Lung microvascular endothelial cell (primary cell): ENCODE measurements at regions not wholly inside any gene's neighbourhood (a gene's known extent, or its start where the extent isn't known, plus 50 kb on each side); places are given as distances from the start of the nearest gene placed in this dataset.
"Not testable (repeated sequence)": the region's sequence is repeated elsewhere in the genome, so short reads cannot be mapped to it uniquely, and the experiment has no call there.

ENCODE experiments used
- DNase-seq, 2 donors: peaks; one replicate each; pipeline versions ENCODE4 v3.0.0 to v3.0.0-alpha.2; 2010; ENCODE audit warnings: low read depth in 2 of 2

DNA sequence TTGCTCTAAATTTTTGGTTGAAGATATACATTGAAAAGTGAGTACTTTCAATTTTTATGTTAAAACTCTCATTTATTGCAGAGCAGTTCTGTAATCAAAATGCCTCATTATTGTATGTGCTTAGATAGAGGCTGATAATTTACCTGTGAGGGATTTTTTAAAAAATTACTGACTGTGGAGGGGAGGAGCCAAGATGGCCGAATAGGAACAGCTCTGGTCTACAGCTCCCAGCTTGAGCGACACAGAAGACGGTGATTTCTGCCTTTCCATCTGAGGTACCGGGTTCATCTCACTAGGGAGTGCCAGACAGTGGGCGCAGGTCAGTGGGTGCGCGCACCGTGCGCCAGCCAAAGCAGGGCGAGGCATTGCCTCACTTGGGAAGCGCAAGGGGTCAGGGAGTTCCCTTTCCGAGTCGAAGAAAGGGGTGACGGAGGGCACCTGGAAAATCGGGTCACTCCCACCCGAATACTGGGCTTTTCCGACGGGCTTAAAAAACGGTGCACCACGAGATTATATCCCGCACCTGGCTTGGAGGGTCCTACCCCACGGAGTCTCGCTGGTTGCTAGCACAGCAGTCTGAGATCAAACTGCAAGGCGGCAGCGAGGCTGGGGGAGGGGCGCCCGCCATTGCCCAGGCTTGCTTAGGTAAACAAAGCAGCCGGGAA lies 89.4 kb downstream of the DDX11 start:
- DNase-seq: not testable (repeated sequence)

DNA sequence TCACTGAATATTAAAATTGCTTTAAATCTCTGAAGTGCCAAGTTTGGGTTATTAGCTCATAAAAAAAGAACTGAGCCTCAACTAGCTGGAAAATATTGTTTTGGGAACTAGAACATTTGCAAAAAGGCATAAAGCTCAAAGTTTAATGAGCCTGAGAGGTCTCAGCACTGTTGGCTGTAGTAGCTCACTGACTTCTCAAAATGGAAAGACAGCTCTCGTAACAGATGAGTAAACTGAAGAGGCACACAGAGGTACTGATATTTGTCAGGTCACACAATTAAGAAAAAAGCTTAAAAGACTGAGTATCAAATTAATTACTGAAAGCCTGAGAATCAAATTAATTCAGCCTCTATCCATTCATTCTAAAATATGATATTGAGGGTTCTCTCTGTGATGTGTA lies 100.6 kb downstream of the DDX11 start:
- not testable (repeated sequence) for DNase-seq

DNA sequence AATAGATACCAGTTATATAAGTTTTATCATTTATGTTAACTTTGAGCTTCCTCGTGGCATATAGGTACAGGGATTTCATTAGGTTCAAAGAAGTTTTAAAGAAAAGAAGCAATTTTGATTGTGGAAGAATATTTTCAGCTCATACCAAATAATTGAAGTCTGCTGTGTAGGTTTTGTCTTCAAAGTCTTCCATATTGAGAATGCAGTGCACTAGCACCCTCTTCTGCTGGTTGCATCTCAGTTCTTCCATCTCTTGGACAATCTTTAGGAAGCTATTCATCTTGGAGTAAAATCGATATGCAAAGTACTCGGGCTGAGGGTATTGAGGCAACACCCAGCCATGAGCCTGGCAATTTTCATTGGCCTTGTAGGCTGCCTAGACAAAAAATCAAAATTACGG lies 103.9 kb downstream of the DDX11 start:
- not testable (repeated sequence) for DNase-seq

DNA sequence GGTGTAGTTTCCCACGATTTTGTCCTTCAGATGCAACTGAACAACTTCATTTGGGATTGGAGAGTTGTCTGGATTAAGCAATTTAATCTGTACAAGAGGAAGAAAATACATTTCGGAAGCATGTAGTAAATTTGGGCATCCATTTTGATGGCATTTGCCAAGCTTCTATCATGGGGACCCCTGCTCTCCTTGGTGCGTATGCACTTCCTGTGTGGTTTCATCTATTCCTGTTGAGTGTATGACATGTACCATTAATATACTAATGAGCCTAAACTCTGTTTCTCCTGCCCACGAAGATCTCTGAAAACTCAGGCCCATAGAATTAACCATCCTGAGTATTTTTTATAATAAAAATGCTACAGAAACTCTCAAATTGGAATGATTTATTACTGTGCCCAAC lies 105.2 kb downstream of the DDX11 start:
- DNase-seq: not testable (repeated sequence)

DNA sequence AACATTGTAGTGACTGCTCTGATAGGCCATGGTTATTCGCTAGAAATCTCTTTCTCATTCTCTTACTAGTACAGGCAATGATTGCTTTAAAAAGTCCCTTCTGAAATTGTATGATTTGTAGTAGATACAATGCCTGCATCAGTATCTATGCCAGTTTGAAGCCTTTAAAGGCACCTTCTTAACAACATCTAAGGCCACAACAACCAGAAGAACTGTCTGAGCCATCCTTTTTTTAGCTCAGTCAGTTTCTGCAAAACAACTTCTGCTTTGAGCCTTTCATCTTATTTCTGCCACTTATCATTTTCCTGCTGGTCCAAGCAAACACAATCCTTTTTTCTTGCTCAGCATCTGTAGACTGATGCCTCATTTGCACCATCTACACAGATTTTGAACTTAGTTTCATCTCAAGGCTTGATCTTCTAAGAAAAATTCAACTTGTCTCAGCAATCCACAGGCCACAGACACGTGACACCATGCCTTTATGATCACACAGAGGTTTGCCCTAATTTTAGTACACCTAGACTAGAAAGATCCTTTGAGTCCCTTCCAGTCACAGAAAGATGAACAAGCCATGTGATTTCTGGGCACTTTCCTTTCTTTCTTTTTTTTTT lies 106.1 kb downstream of the DDX11 start:
- DNase-seq: not testable (repeated sequence)

DNA sequence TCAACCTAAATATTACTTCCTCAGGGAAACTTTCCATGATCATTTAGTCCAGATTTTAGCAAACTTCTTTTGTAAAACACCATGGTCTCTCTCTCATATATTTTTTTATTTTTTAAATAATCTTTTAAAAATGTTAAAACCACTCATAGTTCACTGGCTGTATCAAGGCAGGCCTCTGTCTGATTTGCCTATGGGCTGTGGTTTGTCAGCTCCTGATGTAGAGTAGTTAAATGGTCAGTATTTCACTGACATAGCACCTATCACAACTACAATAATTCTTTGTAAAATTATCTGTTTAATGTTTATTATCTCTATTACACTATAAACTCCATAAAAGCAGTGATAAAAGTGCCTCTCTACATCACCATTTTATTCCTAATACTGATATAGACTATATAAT lies 108.9 kb downstream of the DDX11 start:
- not testable (repeated sequence) for DNase-seq

DNA sequence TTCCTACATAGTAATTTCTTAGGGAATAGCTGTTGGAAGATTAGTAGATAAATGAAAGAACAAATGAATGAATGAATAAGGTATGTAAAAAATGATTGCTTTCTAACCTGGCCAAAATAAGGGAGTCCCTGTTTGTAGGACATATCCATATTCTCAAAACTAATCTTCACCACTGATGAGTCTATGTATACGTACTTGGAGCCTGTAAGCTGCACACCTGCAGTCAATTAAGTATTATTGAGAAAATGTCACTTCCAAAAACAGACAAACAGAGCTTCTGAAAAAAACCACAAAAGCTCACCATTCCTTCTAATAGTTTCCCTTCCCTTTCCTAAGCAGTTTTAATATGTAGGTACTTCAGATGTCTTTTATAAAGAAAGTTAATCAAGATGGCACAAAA lies 109.4 kb downstream of the DDX11 start:
- DNase-seq: not testable (repeated sequence)

DNA sequence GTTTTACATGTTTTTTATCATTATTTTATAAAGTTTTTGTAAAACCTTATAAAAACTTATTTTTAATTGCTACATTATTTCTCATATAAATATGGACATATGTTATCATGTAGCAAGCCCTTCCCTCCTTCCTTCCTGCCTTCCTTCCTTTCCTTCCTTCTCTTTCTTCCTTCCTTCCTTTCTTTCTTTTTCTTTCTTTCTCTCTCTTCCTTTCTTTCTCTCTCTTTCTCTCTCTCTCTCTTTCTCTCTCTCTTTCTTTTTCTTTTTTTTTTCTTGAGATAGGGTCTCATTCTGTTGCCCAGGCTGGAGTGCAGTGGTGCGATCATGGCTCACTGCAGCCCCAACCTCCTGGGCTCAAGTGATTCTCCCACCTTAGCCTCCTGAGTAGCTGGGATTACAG lies 110.2 kb downstream of the DDX11 start:
- not testable (repeated sequence) for DNase-seq

DNA sequence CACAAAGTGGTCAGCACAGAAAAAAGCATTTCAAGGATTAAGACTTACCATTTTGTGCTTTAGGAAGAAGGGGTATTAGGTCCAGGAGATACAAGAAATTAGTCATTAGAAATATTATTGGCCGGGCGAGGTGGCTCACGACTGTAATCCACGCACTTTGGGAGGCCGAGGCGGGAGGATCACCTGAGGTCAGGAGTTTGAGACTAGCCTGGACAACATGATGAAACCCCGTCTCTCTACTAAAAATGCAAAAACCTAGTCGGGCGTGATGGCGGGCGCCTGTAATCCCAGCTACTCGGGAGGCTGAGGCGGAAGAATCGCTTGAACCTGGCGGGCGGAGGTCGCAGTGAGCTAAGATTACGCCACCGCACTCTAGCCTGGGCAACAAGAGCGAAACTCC lies 111.0 kb downstream of the DDX11 start:
- not testable (repeated sequence) for DNase-seq

DNA sequence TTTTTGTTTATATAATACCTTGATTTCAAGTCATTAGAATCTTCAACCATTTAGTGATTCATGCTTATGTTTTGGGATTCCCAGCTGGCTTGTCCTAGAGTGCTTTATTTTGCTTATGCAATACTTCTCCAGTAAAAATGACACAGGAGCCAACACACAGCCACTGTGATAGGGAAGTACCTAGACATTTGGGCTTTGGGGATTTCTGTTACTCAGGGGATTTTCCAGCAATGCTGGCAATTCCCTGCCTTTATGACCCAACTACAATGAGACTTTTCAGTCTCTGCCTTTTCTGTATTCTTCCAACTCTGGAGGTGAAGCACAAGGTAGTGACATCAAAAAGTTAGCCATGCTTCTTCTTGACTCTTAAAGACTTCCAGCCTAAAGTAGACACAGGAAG lies 119.0 kb downstream of the DDX11 start:
- DNase-seq: not testable (repeated sequence)

DNA sequence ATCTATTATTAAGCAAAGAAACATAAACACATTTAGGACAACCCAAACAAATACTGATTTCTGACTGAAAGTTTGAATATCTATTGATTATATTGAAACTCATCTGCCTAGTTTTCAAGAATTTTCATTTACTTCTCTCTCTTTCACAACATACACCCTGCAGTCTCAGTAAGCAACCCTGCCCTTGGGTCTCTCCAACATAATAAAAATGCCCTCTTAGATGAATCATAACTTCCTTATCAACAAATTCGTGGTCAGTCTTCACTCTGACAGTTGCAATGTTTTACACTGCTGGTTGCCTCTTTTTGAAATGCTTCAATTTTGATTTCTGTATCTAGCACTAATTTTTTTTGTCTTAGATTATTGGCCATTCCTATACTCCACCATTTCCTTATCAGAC lies 122.0 kb downstream of the DDX11 start:
- peak in 1 of 2 donors; percentile 32 for DNase-seq

DNA sequence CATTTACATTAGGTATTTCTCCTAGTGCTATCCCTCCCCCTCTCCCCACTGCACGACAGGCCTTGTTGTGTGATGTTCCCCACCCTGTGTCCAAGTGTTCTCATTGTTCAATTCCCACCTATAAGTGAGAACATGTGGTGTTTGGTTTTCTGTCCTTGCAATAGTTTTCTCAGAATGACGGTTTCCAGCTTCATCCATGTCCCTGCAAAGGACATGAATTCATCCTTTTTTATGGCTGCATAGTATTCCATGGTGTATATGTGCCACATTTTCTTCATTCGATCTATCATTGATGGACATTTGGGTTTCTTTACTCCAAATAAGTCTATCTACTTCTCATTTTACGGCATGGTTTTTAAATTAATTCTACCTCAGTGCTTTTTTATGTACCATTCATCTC lies 125.8 kb downstream of the DDX11 start:
- DNase-seq: not testable (repeated sequence)

DNA sequence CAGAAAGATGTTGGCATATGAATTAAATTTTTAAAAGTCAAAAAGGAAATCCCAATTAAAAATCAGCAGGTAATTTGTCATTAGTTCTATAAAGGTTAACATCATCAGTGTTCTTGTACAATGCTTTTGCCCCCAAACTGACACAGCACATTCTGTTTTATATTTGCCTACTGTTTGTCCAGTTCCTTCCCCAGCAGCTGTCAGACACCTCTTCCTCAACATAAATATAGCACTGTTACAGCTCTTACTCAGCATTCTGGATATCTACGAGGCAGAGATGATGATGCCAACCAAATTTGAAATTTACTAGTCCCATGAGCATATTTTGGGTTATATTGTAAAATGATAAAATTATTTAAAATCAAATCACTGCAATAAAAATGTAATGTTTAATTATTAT lies 124.6 kb downstream of the SINHCAF start:
- DNase-seq: no peak

DNA sequence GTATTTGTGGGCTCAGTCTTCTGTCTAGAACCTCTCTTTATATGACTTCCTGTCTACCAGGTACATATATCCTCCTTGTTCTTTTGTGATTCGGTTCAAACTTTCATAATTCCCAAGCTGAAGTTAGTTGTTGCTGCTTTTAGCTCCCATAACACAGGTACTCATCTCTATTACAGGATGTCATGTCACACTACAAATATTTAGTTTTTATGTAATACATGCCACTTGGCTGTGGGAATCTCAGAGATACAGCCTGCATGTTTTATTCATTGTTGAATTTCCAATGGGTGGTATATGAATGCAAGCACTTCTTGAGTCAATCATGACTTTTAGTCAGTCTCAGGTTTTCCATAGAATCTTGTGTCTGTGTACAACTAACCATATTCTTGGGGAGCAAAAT lies 122.7 kb downstream of the SINHCAF start:
- DNase-seq: no peak

DNA sequence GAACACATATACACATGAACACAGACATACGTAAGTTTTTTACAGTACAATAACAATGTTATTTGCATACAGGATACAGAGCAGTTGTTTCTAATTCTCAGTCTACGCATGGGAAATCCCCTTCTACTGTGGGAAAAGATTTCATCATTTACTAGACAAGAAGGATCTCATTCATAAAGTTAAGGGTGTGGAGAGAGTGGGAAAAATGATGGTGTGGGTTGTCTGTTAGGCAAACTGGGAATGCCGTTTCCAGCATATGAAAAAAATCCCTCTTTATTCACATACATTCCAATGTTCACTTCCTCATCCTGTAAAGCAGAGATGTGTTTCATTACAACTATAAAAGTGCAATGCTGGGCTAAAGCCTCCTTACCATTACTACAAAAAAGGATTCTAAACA lies 120.9 kb downstream of the SINHCAF start:
- peak; percentile 55 to 72 for DNase-seq

DNA sequence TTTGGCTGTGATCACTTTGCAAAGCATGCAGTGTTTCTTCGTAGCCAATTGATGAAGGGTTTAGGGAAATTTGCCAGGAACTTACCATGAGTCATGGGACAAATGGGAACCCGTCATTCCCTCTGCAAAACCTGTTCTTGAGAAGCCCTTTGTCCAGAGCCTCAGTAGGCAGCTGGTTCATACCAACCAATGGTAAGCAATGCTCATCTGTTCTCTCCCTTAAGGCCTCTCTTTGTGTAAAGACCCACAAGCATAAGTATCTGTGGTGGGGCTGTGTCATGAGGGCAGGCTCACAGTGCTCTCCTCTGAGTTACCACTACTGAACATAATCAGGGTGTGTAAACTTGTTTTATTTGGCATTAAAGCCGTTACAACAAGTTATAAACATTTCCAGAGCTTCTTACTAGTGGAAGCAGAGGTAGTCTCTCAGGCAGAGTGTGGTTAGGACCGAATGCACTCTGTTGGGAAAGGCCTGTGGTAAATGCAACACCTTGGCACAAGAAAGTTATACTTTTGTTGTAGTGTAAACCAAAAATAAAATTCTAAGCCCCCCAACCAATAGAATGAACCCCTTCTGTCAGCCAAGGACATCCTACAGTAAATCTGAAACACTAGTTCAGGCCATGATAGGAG lies 119.8 kb downstream of the SINHCAF start:
- peak; percentile 59 to 71 for DNase-seq

DNA sequence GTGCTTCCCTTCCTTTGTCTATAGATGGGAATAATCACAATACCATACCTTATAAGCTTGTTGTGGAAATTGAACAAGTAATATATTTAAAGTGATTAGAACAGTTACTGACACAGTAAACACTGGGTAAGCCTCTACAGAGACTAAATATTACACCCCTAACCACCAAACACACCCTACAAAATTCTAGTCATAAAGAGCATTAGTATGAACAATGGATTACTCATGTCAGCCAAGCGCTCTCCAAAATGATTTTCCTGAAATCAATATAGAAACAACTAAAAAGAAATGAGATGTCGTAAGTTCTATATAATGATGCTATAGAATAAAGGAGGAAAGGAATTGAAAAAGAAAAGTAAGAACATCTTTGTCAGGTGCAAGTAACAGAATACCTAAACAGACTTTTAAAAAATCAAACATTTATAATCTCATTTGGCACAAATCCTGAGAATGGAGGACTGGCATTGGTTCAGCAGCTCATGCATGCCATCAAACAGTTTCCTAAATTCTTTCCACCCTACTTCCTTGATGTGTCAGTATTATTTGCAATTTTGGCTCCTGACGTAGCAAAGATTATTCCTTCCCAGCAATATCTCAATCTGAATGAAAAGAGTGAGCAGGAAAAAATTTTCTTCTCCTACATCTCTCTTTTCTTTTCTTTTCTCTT lies 118.0 kb downstream of the SINHCAF start:
- peak in 1 of 2 donors; percentile 30 for DNase-seq

DNA sequence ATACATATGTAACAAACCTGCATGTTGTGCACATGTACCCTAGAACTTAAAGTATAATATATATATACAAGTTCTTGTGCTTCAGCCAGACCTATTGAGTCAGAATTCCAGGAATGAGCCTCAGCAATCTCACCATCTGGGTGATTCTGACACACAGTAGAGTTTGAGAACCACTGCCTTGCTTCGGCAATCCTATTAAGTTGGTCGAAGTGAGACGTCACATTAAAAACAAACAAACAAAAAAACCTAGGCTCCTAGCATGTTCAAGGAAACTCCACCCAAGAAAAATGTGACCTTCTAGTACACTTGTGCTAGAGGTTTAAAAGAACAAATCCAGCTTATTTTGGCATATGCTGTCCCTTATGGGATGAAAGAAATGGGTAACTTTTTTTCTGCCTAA lies 115.8 kb downstream of the SINHCAF start:
- DNase-seq: no peak

DNA sequence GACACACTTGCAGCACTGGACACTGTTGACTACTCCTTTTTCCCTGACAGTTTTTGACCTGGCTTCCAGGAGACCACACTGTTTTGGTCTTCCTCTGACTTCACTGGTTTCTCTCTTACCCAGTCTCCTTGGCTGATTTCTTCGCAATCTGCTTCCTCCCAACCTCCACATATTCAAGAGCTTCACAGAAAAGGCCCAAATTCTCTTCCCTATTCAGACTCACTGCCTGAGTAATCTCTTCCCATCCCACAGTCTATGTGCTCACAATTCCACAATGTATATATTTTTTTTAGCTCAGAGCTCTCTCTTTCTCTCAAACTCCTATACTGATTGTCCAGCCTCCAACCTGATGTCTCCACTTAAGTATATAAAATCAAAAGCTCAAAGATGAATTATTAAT lies 115.4 kb downstream of the SINHCAF start:
- DNase-seq: no peak

DNA sequence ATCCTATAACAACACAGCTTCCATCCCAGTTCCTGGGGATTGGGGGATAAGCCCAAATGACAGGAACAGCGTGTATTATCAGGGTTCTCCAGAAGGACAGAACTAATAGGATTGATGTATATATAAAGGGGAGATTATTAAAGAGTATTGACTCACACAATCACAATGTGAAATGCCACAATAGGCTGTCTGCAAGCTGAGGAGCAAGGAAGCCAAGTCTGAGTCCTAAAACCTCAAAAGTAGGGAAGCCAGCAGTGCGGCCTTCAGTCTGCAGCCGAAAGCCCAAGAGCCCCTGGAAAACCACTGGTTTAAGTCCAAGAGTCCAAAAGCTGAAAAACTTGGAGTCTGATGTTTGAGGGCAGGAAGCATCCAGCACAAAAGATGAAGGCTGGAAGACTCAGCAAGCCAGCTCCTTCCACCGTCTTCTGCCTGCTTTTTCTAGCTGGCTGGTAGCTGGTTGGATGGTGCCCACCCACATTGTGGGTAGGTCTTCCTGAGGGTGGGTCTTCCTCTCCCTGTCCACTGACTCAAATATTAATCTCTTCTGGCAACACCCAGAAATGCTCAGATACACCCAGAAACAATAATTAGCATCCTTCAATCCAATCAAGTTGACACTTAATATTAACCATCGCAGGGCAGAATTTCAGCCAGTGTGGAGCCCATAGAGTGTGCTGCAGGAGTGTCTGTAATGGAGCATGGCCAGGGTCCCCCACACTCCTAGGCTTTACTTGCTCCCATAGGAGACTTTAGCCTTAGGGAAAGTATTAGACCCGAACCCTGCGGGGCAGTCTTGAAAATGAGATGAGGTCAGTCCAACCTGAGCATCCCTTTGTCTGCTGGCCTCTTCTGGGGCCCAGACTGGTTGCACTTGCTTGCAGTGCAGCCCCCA lies 111.1 kb downstream of the SINHCAF start:
- no peak for DNase-seq

DNA sequence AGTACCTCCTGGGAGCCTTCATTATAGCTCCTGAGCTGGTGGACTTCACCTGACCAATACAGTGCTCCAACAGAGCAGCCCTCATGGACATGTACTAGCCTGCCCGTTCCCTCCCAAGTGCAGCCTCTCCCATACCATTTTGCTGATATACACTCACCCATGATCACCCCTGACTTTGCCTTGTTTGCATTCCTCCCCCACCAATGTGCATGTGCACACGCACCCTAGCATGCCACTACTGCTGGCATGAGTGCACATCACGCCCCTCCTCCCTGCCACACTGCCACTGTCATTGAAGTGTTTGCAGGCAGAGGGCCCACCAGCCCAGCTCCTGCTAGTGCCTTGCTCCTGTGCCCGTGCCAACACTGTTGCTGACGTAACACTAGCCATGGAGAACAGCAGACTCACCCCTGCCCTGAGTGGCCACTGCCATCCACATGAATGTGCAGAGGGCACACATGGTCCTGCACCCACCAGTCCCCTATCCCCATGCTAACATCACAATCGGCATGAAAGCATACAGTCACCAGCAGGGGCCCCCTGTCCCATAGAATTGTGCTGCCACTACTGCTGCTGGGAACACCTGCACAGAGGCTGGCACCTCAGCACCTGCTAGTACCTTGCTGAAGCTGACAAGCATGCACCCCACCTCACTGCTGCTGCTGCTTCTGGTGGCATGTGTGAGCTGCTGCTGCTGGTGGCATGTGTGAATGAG lies 110.3 kb downstream of the SINHCAF start:
- DNase-seq: no peak
